HG02943 (cell line): ENCODE measurements at regions not wholly inside any gene's neighbourhood (a gene's known extent, or its start where the extent isn't known, plus 50 kb on each side); places are given as distances from the start of the nearest gene placed in this dataset.

Source experiments
- ATAC-seq: cut with Tn5 transposase; IDR thresholded peaks from one replicate; pipeline ENCODE4 v1.9.1; 2021; ENCODE audit warnings: mild to moderate bottlenecking, low read depth, moderate library complexity; ENCODE audit not compliant: unreplicated experiment

GRCh38 chr18:73879328-73879727, 268.3 kb downstream of the FBXO15 start:
- ATAC-seq = no peak

- ATAC-seq = no peak
These were observed 278.5 kb downstream of the FBXO15 start for GRCh38 chr18:73869182-73869581.

DNA sequence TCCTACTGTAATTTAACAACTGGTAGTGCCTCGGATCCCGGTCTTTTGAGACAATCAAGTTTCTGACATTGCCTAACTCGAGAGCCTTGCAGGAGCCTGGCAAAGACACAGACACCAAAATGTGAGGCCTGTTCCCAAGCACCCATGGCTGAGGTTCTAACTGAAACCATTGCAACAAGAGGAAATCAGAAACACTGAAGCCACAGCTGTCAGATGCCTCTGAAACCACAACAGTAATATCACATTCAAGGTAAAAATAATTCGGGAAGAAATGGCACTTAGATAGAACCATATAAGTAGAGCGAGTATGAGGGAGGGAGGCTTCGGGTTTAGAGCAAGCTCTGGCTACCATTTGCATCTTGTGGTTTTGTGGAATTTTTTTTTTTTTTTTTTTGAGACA, 285.9 kb downstream of the FBXO15 start:
- ATAC-seq = no peak

DNA sequence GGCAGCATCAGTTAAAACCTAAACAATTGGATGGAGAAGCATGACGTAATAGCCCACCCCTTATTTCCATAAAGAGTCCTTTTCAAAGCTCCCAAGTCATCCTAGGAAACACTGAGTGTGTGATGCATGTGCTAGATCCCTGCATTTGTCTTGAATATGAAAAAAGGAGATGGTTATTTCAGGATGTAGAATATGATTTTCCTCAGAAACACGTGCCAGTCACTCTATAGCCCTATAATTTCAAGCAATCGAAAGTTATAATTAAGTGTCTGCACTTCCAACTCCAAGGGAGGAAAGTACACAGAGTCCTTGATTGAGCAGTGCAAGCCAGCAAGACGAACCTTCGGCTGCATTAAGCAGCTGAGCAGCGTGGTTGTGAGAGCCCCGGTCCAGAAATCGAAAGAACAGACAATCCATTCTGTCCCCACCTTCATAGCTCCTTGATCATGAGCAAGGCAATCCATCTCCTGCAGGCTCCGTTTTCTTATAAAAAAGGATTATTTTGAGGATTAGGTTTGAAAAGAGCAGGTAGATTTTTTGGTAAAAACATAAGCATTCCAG, 287.7 kb downstream of the FBXO15 start:
- ATAC-seq = no peak

DNA sequence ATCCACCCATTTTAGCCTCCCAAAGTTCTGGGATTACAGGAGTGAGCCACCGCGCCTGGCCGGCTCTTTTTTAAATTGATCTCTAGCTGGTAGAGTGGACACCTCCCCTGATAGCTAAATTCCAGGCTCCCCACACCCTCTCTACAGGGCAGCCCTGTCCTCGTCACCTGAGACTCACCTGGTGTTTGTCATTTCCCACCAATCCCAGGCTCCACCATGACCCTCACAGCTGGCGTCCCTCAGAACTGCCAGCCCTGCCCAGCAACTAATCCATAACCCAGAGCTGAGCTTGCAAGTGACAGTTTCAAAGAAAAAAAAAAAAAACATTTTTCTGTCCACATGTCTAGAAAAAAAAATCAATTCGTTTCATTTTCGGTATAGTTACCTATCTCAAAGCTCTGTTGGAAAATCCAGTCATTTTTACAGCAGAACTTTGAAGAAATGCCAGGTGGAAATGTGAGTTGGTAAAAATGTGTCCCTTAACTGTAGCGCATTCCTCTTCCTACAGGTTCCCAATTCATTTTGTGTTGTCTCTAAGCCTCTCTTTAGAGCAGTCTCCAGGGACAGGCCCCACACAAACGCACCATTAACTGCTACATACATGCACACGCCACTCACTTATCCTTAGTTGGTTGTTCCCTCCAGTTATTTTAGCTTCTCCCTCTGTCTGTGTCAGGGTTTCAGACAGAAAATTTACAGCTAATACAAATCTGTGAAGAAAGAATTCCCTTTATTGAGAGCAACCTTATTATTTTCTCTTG, 294.7 kb downstream of the FBXO15 start:
- no peak for ATAC-seq

DNA sequence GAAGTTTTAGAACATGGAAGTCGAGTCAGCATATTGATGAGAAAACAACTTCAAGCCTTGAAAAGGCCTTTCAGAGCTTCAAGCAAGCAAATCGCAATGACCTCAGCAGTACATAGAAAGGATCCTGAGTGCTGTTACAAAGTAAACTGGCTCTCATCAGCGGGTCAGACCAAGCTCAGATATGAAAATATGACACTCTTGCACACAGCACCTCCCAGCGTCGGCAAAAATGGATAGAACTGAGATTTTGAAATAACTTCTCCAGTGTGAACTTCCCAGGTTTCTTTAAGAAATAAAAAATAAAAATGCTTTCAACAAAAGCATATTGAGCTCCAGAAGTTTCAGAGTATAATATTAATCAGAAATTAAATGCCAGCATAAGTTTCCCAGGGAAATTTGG, 296.9 kb downstream of the FBXO15 start:
- ATAC-seq = no peak

- ATAC-seq = no peak
These were observed 299.0 kb downstream of the FBXO15 start for GRCh38 chr18:73848656-73849055.

DNA sequence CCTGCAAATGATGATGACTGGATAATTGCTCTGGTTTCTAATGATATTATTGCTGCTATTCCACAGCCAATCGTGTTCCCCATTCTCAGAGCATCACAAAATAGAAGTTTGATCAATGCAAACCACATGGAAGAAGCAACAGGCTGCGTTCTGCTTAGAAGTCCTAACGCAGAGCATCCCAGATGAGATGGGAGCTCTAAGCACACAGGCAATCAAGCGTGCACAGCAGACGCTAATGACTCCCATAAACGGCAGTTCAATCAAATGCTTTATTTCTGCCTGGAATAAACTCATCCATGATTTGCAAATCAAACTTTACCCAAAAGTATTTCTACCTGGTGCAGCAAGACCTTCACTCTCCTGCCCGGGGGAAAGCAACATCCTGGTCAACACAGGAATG, 304.2 kb downstream of the FBXO15 start:
- no peak for ATAC-seq

DNA sequence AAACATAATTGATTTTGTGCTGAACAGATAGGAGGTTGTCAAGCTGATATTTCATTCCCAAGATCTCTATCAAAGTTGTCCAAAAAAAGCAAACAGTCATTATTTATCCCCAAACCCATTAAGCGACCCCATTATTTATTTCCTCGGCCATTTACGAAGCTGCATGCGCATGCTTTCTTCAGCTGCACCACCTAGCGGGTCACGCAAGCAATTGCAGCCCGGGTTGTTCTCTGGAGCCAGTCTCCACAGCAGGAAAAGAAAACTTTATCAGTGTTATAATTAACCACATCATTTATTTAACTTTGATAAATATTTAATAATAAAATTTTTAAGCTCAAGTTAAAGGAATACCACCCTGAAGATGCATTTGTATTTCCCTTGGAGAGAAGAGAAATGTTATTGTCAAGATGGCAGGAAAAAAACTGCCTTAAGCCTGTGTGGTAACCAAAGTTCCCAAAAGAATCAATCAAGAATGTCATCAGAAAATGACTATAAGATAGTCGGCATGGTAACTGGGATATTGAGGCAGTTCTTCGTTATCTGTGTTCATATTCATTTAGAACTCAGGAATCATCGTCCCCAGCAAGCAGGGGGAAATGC, 304.7 kb downstream of the FBXO15 start:
- ATAC-seq = peak; percentile 69

- no peak for ATAC-seq
These were observed 306.0 kb downstream of the FBXO15 start for GRCh38 chr18:73841661-73842060.

GRCh38 chr18:73840319-73840945, 307.2 kb downstream of the FBXO15 start:
- ATAC-seq = no peak

GRCh38 chr18:73839441-73839840, 308.2 kb downstream of the FBXO15 start:
- no peak for ATAC-seq

GRCh38 chr18:73838107-73838506, 309.5 kb downstream of the FBXO15 start:
- no peak for ATAC-seq

- no peak for ATAC-seq
These were observed 311.8 kb downstream of the FBXO15 start for GRCh38 chr18:73835656-73836364.

GRCh38 chr18:73835039-73835438, 312.6 kb downstream of the FBXO15 start:
- ATAC-seq = no peak

- ATAC-seq = no peak
These were observed 315.9 kb downstream of the FBXO15 start for GRCh38 chr18:73831688-73832087.

DNA sequence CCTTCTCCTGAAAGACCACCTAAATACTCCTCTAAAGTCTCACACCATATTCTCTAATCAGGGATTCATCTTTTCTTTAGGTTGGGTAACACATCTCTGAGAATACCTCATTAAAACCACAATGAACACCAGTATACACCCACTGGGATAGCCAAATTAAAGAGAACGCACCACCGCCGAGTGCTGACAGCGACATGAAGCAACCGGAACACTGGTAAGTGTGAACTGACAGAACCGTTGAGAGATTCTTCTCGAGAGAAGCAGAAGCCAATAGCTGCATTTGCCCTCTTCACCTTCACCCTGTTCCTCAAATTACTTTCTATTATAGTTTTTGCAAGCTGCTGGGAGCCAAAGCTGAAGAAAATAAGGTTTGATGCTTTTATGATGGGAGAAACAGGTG, 318.5 kb downstream of the FBXO15 start:
- no peak for ATAC-seq

DNA sequence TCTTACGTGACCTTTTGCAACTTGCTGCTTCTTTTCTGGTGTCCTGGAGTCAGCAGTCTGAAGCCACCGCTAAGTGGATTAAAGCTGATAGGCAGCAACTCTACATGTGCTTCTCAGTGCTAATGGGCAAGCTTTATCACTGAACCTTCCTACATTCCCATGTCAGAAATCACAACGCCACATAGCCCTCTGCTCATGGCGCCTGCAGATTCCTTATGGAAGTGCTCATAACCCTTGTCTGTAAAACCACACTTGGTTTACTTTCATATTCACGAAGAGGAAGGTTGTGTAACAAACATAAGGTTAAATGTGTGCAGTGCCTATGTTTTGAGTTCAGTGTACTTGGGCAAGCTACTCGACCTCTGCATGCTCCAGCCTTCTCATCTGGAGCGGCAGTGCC, 319.8 kb downstream of the FBXO15 start:
- no peak for ATAC-seq

DNA sequence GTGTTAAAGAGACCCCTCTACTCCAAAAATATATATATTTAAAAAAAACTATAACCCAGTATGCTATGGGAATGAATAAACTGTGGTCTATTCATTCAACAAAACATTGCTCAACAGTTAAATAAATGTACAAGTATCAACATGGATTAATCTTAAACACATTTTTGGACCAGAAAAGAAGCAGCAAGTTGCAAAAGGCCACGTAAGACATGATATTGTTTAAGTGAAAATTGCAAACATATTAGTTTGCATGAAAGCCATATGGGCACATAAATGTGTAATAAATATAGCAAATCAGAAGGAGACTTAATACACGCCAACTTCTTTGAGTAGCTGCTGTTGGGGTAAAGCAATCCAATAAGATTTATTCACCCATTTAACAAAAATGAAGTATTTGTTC, 321.5 kb downstream of the FBXO15 start:
- no peak for ATAC-seq

DNA sequence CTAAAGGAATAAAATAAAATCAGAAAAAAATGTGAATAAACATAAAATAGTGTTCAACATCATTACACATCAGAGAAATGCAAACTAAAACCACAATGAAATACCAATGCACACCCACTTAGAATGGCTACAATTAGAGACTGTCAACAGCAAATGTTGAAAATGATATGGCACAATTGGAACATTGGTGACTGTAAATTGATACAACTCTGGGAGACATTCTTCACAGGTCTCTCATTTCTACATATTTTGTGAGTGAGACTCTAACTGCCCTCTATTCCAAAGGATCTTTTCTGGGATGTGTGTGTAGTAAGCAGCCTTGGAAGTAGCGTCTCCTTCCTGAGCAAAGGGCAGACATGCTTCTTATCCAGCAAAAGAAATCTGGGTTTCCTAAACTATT, 323.0 kb downstream of the FBXO15 start:
- no peak for ATAC-seq

DNA sequence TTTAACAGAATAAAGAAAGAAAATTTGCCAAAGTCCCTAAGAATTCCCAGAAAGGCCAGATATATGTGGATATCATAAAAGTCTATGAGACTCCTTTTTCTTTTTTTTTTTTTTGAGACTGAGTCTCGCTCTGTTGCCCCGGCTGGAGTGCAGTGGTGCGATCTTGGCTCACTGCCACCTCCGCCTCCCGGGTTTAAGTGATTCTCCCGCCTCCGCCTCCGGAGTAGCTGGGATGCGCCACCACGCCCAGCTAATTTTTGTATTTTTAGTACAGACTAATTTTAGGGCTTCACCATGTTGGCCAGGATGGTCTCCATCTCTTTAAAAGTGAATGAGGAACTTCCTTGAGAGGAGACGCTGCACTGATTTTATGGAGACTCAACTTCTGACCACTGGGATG, 335.2 kb downstream of the FBXO15 start:
- ATAC-seq = no peak
